ENCODE measurements at regions not wholly inside any gene's neighbourhood (a gene's known extent, or its start where the extent isn't known, plus 50 kb on each side); places are given as distances from the start of the nearest gene placed in this dataset.

- WGBS, 2 donors = 62 to 81% methylated on average over 4 of the region's 4 CpGs
- peaks cover 0 to 16% (median 0%) of the 10 kb centered on the region in 5 donors for H3K4me1 ChIP-seq (ENCODE audit: control insufficient read depth in 5 of 5, insufficient read depth in 5 of 5, low read length in 5 of 5)
- H3K4me3 ChIP-seq = no peak overlapping the region
- no peaks in the 10 kb centered on the region for H3K36me3 ChIP-seq (ENCODE audit: control insufficient read depth in 4 of 4, insufficient read depth in 4 of 4, low read length in 4 of 4)
- H3K27ac ChIP-seq (ENCODE audit: low read depth in 1 of 2, low read length in 1 of 2) = no peak overlapping the region
- DNase-seq (peak in 2 of 3 donors; percentile 62 to 71), ATAC-seq (ENCODE audit: insufficient read depth, low FRiP score) (no peak)
- no peaks in the 10 kb centered on the region for H3K27me3 ChIP-seq (ENCODE audit: control insufficient read depth in 3 of 3, insufficient read depth in 3 of 3, low read length in 2 of 3)
- H3K9me3 ChIP-seq (ENCODE audit: control insufficient read depth in 4 of 4, insufficient read depth in 3 of 4, low read length in 3 of 4) = no peaks in the 10 kb centered on the region
- no peak overlapping the region for H3K9ac ChIP-seq (ENCODE audit: insufficient read depth in 1 of 2, low read length in 2 of 2)
- TF ChIP-seq CTCF (IDR thresholded peaks at IDR 0.05; ENCODE audit: control extremely low read depth, extremely low read depth) = no peak
Measured at GRCh38 chr5:124995421-124995820, 249.0 kb upstream of the ZNF608 start.

- TF ChIP-seq CTCF (IDR thresholded peaks at IDR 0.05; ENCODE audit: control extremely low read depth, extremely low read depth) = no peak
Measured at GRCh38 chr5:124996023-124996763, 249.8 kb upstream of the ZNF608 start.

GRCh38 chr5:124996764-124997077 is 250.3 kb upstream of the ZNF608 start:
- peaks cover 0 to 16% (median 0%) of the 10 kb centered on the region in 5 donors for H3K4me1 ChIP-seq (ENCODE audit: control insufficient read depth in 5 of 5, insufficient read depth in 5 of 5, low read length in 5 of 5)
- WGBS, 2 donors = 55 to 68% methylated on average over 3 of the region's 3 CpGs
- no peak overlapping the region for H3K9ac ChIP-seq (ENCODE audit: insufficient read depth in 1 of 2, low read length in 2 of 2)
- no peaks in the 10 kb centered on the region for H3K36me3 ChIP-seq (ENCODE audit: control insufficient read depth in 4 of 4, insufficient read depth in 4 of 4, low read length in 4 of 4)
- TF ChIP-seq CTCF (IDR thresholded peaks at IDR 0.05; ENCODE audit: control extremely low read depth, extremely low read depth) = no peak
- no peak overlapping the region for H3K4me3 ChIP-seq
- ATAC-seq (ENCODE audit: insufficient read depth, low FRiP score) (no peak), DNase-seq (no peak)
- H3K27me3 ChIP-seq (ENCODE audit: control insufficient read depth in 3 of 3, insufficient read depth in 3 of 3, low read length in 2 of 3) = no peaks in the 10 kb centered on the region
- H3K27ac ChIP-seq (ENCODE audit: low read depth in 1 of 2, low read length in 1 of 2) = no peak overlapping the region
- H3K9me3 ChIP-seq (ENCODE audit: control insufficient read depth in 4 of 4, insufficient read depth in 3 of 4, low read length in 3 of 4) = no peaks in the 10 kb centered on the region

More at GRCh38 chr5:124996023-124996763, 249.8 kb upstream of the ZNF608 start:
- DNase-seq = no peak
- H3K27ac ChIP-seq (ENCODE audit: low read depth in 1 of 2, low read length in 1 of 2) = no peak overlapping the region
- H3K4me3 ChIP-seq = no peak overlapping the region
- peaks cover 0 to 16% (median 0%) of the 10 kb centered on the region in 5 donors for H3K4me1 ChIP-seq (ENCODE audit: control insufficient read depth in 5 of 5, insufficient read depth in 5 of 5, low read length in 5 of 5)
- ATAC-seq (ENCODE audit: insufficient read depth, low FRiP score) = no peak
- no peaks in the 10 kb centered on the region for H3K9me3 ChIP-seq (ENCODE audit: control insufficient read depth in 4 of 4, insufficient read depth in 3 of 4, low read length in 3 of 4)
- H3K36me3 ChIP-seq (ENCODE audit: control insufficient read depth in 4 of 4, insufficient read depth in 4 of 4, low read length in 4 of 4) = no peaks in the 10 kb centered on the region
- no peaks in the 10 kb centered on the region for H3K27me3 ChIP-seq (ENCODE audit: control insufficient read depth in 3 of 3, insufficient read depth in 3 of 3, low read length in 2 of 3)
- H3K9ac ChIP-seq (ENCODE audit: insufficient read depth in 1 of 2, low read length in 2 of 2) = no peak overlapping the region
- WGBS, 2 donors = 79 to 93% methylated on average over 4 of the region's 4 CpGs

Data from lung (tissue), 11 donors.